Glutamatergic neuron (in vitro differentiated cells): ENCODE measurements at regions not wholly inside any gene's neighbourhood (a gene's known extent, or its start where the extent isn't known, plus 50 kb on each side); places are given as distances from the start of the nearest gene placed in this dataset.

Experiments
- DNase-seq: peaks from one replicate; pipeline ENCODE4 v3.0.0; 2022
- H3K27ac Mint-ChIP-seq: one replicate; pipeline ENCODE4 v1.8.0; 2020; ENCODE audit warnings: mild to moderate bottlenecking, mixed read lengths, inconsistent platforms; ENCODE audit not compliant: unreplicated experiment
- H3K27me3 Mint-ChIP-seq: one replicate; pipeline ENCODE4 v1.8.0; 2020; ENCODE audit warnings: mild to moderate bottlenecking, moderate library complexity, mixed read lengths, inconsistent platforms; ENCODE audit not compliant: unreplicated experiment
- H3K36me3 Mint-ChIP-seq: one replicate; pipeline ENCODE4 v1.8.0; 2020; ENCODE audit warnings: mild to moderate bottlenecking, mixed read lengths, inconsistent platforms; ENCODE audit not compliant: unreplicated experiment
- H3K4me1 Mint-ChIP-seq: one replicate; pipeline ENCODE4 v1.8.0; 2020; ENCODE audit warnings: mild to moderate bottlenecking, low read depth, mixed read lengths, inconsistent platforms; ENCODE audit not compliant: unreplicated experiment
- H3K4me3 Mint-ChIP-seq: one replicate; pipeline ENCODE4 v1.8.0; 2020; ENCODE audit warnings: mild to moderate bottlenecking, mixed read lengths, inconsistent platforms; ENCODE audit not compliant: unreplicated experiment
- H3K9me3 Mint-ChIP-seq: one replicate; pipeline ENCODE4 v1.8.0; 2020; ENCODE audit warnings: mild to moderate bottlenecking, moderate library complexity, mixed read lengths, inconsistent platforms; ENCODE audit not compliant: unreplicated experiment
- TF ChIP-seq, protein P1 (sequence below): fragments of 200-600 bp; sonication (generic); IDR thresholded peaks from one replicate; pipeline ENCODE4 v1.5.0; 2021; ENCODE audit not compliant: partially characterized antibody, unreplicated experiment

DNA sequence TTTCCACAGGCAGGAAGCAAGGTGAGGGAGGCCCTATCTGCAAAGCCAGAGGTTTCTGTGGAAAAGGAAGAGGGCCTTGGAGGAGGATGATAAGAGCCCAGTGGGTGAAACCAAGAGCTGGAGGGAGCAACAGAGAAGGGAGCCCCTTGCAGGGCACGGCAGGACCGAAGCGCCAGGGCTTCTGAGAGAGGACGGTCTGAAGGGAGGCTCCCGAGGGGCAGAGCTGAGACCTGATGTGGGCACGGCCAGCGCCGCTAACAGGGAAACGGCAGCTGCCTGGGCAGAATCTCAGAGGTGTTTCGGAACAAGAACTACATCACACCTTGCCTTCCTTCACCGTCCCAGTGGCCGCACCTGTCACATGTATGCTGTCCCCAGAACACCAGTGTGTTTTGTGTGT lies 144.3 kb upstream of the ADARB2 start:
- Mint-ChIP-seq H3K27me3 (peaks cover 5% of the 10 kb centered on the region), H3K27ac (no peak overlapping the region), H3K4me3 (no peak overlapping the region), H3K36me3 (peaks cover 13% of the 10 kb centered on the region), H3K4me1 (no peaks in the 10 kb centered on the region), H3K9me3 (peaks cover 1% of the 10 kb centered on the region)
- DNase-seq = no peak
- TF ChIP-seq, protein P1, sequence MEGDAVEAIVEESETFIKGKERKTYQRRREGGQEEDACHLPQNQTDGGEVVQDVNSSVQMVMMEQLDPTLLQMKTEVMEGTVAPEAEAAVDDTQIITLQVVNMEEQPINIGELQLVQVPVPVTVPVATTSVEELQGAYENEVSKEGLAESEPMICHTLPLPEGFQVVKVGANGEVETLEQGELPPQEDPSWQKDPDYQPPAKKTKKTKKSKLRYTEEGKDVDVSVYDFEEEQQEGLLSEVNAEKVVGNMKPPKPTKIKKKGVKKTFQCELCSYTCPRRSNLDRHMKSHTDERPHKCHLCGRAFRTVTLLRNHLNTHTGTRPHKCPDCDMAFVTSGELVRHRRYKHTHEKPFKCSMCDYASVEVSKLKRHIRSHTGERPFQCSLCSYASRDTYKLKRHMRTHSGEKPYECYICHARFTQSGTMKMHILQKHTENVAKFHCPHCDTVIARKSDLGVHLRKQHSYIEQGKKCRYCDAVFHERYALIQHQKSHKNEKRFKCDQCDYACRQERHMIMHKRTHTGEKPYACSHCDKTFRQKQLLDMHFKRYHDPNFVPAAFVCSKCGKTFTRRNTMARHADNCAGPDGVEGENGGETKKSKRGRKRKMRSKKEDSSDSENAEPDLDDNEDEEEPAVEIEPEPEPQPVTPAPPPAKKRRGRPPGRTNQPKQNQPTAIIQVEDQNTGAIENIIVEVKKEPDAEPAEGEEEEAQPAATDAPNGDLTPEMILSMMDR = no peak

DNA sequence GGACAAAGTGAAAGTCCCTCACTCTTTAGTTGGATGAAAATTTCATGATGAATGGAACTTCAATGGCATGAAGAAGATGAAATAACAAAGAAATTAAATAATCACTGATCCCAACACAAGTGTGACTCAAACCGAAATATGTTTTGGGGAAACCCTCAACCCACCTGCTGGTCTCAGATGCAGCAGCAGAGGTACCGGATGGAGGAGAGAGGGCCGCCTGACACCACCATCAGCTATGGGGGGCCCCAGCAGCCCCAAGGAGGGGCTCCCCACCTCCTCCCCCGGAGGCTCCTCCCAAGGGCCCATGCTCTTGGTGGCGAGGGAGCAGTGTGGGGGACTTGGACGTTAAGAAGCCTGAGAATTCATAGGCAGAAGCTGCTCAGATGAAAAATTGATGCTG lies 137.2 kb upstream of the ADARB2 start:
- peaks cover 2% of the 10 kb centered on the region for H3K9me3 Mint-ChIP-seq
- H3K4me3 Mint-ChIP-seq = no peak overlapping the region
- peaks cover 7% of the 10 kb centered on the region for H3K36me3 Mint-ChIP-seq
- TF ChIP-seq, protein P1 = no peak
- H3K4me1 Mint-ChIP-seq = peaks cover 3% of the 10 kb centered on the region
- no peaks in the 10 kb centered on the region for H3K27me3 Mint-ChIP-seq
- H3K27ac Mint-ChIP-seq = no peak overlapping the region
- DNase-seq = no peak

DNA sequence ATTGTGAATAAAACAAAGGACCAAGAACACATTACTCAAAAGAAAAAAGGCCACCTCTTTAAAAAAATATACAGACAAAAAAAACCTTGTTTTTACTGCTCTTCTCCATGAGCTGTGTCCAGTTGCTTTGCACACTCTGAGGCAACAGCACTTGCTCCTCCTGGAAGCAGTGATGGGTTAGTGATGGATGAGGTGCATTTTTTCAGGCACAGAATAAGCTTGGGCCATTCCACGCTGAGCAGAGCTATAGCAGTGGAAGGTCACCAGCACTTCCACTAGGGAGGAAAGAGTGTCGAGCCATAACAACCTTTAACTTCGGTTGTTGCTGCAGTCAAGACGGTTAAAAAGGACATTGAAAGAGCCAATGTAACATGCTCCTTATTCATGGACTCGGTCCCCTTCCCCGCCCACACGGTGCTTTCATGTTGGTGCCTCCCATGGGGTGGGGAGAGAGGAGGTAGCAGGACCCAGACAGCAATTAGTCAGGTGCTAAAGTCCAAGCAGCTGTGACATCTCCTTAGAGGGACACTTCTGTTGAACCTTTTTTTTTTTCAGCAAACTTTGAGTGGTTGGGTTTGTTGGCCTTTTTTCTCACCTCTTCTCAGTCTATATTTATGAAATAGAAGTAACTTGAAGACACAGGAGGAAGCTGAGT lies 136.5 kb upstream of the ADARB2 start:
- no peaks in the 10 kb centered on the region for H3K27me3 Mint-ChIP-seq
- H3K4me1 Mint-ChIP-seq = peaks cover 3% of the 10 kb centered on the region
- TF ChIP-seq, protein P1 = no peak
- H3K4me3 Mint-ChIP-seq = no peak overlapping the region
- peaks cover 2% of the 10 kb centered on the region for H3K9me3 Mint-ChIP-seq
- peaks cover 7% of the 10 kb centered on the region for H3K36me3 Mint-ChIP-seq
- no peak for DNase-seq
- no peak overlapping the region for H3K27ac Mint-ChIP-seq

DNA sequence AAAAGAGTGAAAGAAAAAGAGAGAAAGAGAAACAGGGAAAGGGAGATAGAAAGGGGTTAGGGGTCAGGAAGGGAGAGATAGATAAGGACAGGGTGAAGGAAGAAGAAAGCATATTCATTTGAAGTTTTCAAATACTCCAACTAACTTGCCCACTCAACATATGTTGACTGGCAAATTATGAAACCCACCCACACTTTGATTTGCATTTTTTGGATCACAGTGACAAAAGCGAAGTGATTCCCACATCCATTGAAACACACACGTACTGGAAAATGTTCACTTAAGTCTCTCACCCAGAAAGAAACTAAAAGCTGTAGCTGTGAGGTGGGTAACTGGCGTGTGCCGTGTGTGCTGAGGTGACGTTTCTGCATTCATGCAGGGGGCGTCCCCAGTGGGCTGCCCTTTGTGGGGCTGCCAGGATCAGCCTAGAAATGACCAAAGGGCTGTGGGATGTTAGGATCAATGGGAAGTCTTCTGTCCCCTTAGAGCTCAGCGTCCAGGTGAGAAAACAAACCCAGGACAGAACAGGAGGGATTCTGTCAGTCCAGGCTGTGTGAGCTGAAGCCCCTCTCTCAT lies 134.9 kb upstream of the ADARB2 start:
- H3K36me3 Mint-ChIP-seq = peaks cover 7% of the 10 kb centered on the region
- H3K27me3 Mint-ChIP-seq = no peaks in the 10 kb centered on the region
- DNase-seq = no peak
- peaks cover 3% of the 10 kb centered on the region for H3K4me1 Mint-ChIP-seq
- H3K27ac Mint-ChIP-seq = no peak overlapping the region
- H3K4me3 Mint-ChIP-seq = no peak overlapping the region
- TF ChIP-seq, protein P1 = no peak
- peaks cover 2% of the 10 kb centered on the region for H3K9me3 Mint-ChIP-seq

DNA sequence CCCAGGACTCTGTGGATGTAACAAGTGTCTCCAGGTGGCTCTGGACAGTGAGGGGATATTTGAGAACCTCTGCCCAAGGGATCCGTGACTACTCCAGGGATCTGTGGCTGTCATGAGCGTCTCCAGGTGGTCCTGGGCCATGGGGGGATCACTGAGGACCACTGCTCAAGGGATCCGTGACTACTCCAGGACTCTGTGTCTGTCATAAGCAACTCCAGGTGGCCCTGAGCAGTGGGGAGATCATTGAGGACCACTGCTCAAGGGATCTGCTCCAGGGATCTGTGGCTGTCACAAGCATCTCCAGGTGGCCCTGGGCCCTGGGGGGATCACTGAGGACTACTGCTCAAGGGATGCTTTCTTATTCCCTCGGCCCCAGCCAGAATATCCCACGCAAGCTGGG lies 133.2 kb upstream of the ADARB2 start:
- Mint-ChIP-seq H3K4me3 (no peak overlapping the region), H3K36me3 (no peaks in the 10 kb centered on the region), H3K9me3 (peaks cover 2% of the 10 kb centered on the region), H3K4me1 (peaks cover 3% of the 10 kb centered on the region), H3K27me3 (no peaks in the 10 kb centered on the region), H3K27ac (no peak overlapping the region)
- no peak for DNase-seq
- TF ChIP-seq, protein P1 = no peak
